ENCODE measurements at regions not wholly inside any gene's neighbourhood (a gene's known extent, or its start where the extent isn't known, plus 50 kb on each side); places are given as distances from the start of the nearest gene placed in this dataset.

- TF ChIP-seq CTCF (conservative IDR thresholded peaks at IDR 0.05; ENCODE audit: low read depth, low read length) = no peak
- no peak overlapping the region for H3K4me3 ChIP-seq (ENCODE audit: low read length)
- no peak for DNase-seq (ENCODE audit: low read depth)
Measured at GRCh38 chr4:13169731-13170525, 314.2 kb downstream of the RAB28 start.

DNA sequence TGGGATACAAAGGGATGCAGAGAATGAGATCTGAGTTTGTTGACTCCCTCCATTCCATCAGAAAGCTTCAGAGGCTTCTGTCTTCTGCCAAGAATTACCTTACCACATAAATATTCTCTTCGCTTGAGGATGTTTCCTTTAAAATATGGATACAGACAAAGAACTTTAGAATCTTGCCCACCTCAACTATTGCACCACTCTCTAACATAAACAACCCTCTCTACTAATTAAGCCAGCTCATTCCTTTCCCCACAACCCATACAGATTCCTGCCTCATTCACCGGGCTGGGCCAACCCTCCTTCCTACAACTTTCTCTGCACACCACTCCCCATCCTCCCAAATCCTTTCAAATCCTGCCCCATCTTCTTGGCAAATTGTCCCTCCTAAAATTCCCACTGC is 315.8 kb downstream of the RAB28 start:
- no peak for DNase-seq (ENCODE audit: low read depth)
- no peak overlapping the region for H3K4me3 ChIP-seq (ENCODE audit: low read length)
- no peak for TF ChIP-seq CTCF (conservative IDR thresholded peaks at IDR 0.05; ENCODE audit: low read depth, low read length)

GRCh38 chr4:13166214-13166613 is 317.9 kb downstream of the RAB28 start:
- no peak overlapping the region for H3K4me3 ChIP-seq (ENCODE audit: low read length)
- TF ChIP-seq CTCF (conservative IDR thresholded peaks at IDR 0.05; ENCODE audit: low read depth, low read length) = no peak
- no peak for DNase-seq (ENCODE audit: low read depth)

DNA sequence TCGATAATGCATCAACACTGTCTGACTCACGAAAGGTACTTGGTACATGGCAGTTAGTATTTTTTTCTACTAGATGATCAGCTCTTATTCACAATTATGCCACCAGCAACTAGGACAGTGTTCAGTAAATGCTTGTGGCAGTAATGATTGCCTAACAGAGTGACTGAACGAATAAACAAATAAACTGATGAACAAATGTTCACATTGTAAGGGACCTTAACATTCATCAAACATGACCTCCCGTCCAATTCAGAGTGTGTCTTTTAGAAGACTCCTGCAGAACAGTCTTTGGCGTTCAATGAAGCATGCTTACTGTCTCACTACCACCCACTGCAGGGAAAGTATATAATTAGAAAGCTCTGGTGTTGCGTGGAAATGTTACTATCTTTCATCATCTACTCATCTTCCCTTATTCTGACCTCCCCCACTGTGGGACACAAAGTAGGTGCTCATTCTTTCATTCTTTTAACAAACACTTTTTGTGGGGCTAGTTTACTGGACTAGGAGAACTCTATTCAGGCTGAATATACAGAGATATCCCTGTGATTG is 319.3 kb downstream of the RAB28 start:
- TF ChIP-seq CTCF (conservative IDR thresholded peaks at IDR 0.05; ENCODE audit: low read depth, low read length) = no peak
- no peak overlapping the region for H3K4me3 ChIP-seq (ENCODE audit: low read length)
- no peak for DNase-seq (ENCODE audit: low read depth)

DNA sequence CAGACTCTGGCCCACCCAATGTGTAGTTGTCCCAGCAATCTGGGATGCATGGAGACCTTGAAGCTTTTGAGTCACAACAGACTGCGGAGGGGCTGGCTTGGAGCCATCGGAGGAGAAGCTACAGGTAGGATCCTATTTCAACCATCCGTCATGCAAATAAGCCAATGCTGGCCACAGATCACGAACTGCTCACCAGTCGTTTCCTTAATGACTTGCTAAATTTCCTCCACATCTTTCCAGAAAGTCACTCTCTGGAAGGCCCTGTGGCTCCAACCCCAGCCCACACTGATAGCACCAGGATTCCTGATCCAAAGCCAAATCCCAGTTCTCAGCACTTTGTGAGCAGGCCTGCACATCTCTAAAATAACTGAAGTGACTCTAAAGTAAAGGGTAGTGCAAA is 321.3 kb downstream of the RAB28 start:
- H3K4me3 ChIP-seq (ENCODE audit: low read length) = no peak overlapping the region
- no peak for TF ChIP-seq CTCF (conservative IDR thresholded peaks at IDR 0.05; ENCODE audit: low read depth, low read length)
- no peak for DNase-seq (ENCODE audit: low read depth)

DNA sequence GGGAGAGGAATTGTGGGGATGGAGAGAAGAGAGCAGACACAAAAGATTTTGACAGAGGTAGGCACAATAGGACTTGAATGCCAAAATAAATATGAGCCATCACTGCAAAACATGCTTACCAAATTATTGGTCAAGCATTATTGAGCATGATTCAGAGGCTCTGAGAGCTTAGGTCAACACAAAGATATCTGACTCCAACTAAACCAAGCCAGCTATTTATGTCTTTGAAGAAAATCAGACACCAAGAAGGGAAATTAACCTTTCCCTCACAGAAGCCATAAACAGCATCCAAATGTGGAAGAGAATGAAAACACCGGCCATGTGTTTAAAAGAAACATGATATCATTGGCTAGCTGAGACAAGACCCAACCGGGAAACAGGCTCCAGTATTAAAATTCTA is 323.2 kb downstream of the RAB28 start:
- no peak overlapping the region for H3K4me3 ChIP-seq (ENCODE audit: low read length)
- TF ChIP-seq CTCF (conservative IDR thresholded peaks at IDR 0.05; ENCODE audit: low read depth, low read length) = no peak
- no peak for DNase-seq (ENCODE audit: low read depth)

DNA sequence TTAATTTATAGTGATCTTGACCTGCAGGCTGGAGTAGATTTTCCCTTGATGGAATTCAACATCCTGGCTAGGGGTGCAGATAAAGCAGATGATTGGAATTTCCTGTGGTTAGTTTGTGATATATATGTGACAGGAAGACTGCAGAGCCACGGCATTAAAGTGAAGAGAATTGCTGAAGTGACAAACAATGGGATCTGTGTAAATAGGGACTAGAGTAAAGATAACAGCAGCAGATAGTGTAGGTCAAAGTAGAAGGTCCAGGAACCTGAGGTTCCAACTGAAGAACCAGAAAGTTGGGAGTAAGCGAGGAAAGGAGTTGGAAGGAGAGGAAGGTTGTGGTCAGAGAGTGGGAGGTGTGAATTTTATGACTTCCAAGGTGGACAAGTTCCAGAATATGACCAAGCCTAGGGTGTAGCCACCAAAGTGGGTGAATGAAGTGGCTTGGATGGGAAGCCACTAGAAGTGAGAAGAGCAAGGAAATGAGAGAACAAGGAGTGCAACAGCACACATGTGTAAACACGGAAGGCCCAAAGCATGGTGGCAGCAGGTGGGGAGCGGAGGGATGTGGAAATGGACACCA is 325.0 kb downstream of the RAB28 start:
- no peak for TF ChIP-seq CTCF (conservative IDR thresholded peaks at IDR 0.05; ENCODE audit: low read depth, low read length)
- H3K4me3 ChIP-seq (ENCODE audit: low read length) = no peak overlapping the region
- no peak for DNase-seq (ENCODE audit: low read depth)

Measured in retinal pigment epithelial cell (primary cell).